Sigmoid colon (tissue), 6 donors: ENCODE measurements at regions not wholly inside any gene's neighbourhood (a gene's known extent, or its start where the extent isn't known, plus 50 kb on each side); places are given as distances from the start of the nearest gene placed in this dataset.

Experiments
- DNase-seq: peaks from one replicate; pipeline ENCODE4 v3.0.0-alpha.2; 2019
- H3K27ac ChIP-seq, 4 donors: fragments of 200-600 bp; sonication (generic); one replicate each; pipeline ENCODE4 v1.5.1; 2016 to 2019; ENCODE audit warnings: mild to moderate bottlenecking in 1 of 4
- H3K27me3 ChIP-seq, 3 donors: fragments of 200-600 bp; sonication (generic); one replicate each; pipeline ENCODE4 v1.5.1; 2019; ENCODE audit warnings: mild to moderate bottlenecking in 1 of 3
- H3K36me3 ChIP-seq, 4 donors: fragments of 200-600 bp; sonication (generic); one replicate each; pipeline ENCODE4 v1.5.1; 2016 to 2019
- H3K4me1 ChIP-seq, 4 donors: fragments of 200-600 bp; sonication (generic); one replicate each; pipeline ENCODE4 v1.5.1; 2017 to 2019
- H3K4me3 ChIP-seq, 4 donors: fragments of 200-600 bp; sonication (generic); one replicate each; pipeline ENCODE4 v1.5.1; 2017 to 2019; ENCODE audit warnings: mild to moderate bottlenecking in 2 of 4, moderate library complexity in 1 of 4
- H3K9me3 ChIP-seq, 4 donors: fragments of 200-600 bp in 3 of 4; sonication (generic) in 3 of 4; one replicate each; pipeline versions ENCODE4 v1.5.1 to v1.6.1; 2013 to 2019
- EP300 ChIP-seq, 4 donors: sonication (generic); formaldehyde crosslinking; IDR thresholded peaks; one replicate each; pipeline ENCODE4 v1.6.1; 2017; ENCODE audit warnings: antibody characterized with exemption in 4 of 4
- POLR2A ChIP-seq, 2 donors: fragments of 450-650 bp; IDR thresholded peaks; one replicate each; pipeline ENCODE4 v1.6.1; 2016; ENCODE audit warnings: antibody characterized with exemption in 2 of 2, mild to moderate bottlenecking in 2 of 2, moderate library complexity in 2 of 2
- POLR2AphosphoS5 ChIP-seq, 4 donors: sonication (generic); formaldehyde crosslinking; IDR thresholded peaks; one replicate each; pipeline ENCODE4 v1.6.1; 2017; ENCODE audit warnings: antibody characterized with exemption in 4 of 4
- WGBS, 2 donors: extraction: QIAGEN DNeasy Blood & Tissue Kit; methylation state at CpG; one replicate each; pipeline ENCODE4 v1.1.7; 2013; 5-methylcytosine and 5-hydroxymethylcytosine counted together
- intact Hi-C: fragments of 100-400 bp; cut with DNase I; formaldehyde crosslinking; loops from one replicate; pipeline ENCODE4 v1.15.1; 2023
- TF ChIP-seq, protein P1 (sequence below), 4 experiments: fragments of 450-650 bp in 3 of 4; fragments of 200-600 bp in 1 of 4; IDR thresholded peaks; one replicate each; pipeline ENCODE4 v1.5.1; 2016 to 2019; ENCODE audit warnings: antibody characterized with exemption in 4 of 4, mild to moderate bottlenecking in 3 of 4, moderate library complexity in 2 of 4
- donor health status: healthy with polysubstance abuse.
- donor health status: healthy.

- TF ChIP-seq POLR2A (IDR thresholded peaks at IDR 0.05): no peak
- TF ChIP-seq, protein P1, sequence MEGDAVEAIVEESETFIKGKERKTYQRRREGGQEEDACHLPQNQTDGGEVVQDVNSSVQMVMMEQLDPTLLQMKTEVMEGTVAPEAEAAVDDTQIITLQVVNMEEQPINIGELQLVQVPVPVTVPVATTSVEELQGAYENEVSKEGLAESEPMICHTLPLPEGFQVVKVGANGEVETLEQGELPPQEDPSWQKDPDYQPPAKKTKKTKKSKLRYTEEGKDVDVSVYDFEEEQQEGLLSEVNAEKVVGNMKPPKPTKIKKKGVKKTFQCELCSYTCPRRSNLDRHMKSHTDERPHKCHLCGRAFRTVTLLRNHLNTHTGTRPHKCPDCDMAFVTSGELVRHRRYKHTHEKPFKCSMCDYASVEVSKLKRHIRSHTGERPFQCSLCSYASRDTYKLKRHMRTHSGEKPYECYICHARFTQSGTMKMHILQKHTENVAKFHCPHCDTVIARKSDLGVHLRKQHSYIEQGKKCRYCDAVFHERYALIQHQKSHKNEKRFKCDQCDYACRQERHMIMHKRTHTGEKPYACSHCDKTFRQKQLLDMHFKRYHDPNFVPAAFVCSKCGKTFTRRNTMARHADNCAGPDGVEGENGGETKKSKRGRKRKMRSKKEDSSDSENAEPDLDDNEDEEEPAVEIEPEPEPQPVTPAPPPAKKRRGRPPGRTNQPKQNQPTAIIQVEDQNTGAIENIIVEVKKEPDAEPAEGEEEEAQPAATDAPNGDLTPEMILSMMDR (IDR thresholded peaks at IDR 0.05): no peak
- no peak for TF ChIP-seq POLR2AphosphoS5 (IDR thresholded peaks at IDR 0.05)
- TF ChIP-seq EP300 (IDR thresholded peaks at IDR 0.05): no peak
- Histone ChIP-seq H3K36me3 (no peaks in the 10 kb centered on the region), H3K27ac (no peak overlapping the region)
Observed at GRCh38 chr1:163442895-163443294, 121.1 kb downstream of the NUF2 start.

DNA sequence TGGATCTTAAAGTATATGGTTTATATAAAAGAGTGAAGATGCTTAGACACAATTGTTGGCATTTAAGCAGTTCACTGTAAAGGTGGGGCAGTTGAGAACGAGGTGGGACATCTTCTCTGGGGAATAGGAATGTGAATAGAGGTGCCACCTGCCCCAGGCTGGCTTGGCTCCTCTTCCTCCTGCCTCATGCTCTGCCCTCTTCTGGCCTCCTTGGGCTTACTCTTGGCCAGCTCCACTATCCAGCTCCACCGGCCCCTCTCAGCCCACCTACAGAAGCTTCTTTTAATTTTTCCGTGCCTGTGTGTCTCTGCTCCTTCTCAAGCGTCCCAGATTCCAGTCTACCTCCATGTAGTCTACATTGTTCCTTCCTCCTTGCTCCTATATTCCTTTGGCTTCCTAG lies 122.1 kb downstream of the NUF2 start:
- no peak for DNase-seq
- intact Hi-C loops: no loop called here
- Histone ChIP-seq H3K27ac (no peak overlapping the region), H3K36me3 (no peaks in the 10 kb centered on the region), H3K4me1 (peaks cover 0 to 17% (median 12%) of the 10 kb centered on the region in 4 donors), H3K4me3 (no peak overlapping the region), H3K27me3 (no peaks in the 10 kb centered on the region), H3K9me3 (no peaks in the 10 kb centered on the region)
- TF ChIP-seq, protein P1 (IDR thresholded peaks at IDR 0.05): no peak
- TF ChIP-seq POLR2AphosphoS5 (IDR thresholded peaks at IDR 0.05) (no peak), POLR2A (IDR thresholded peaks at IDR 0.05) (no peak), EP300 (IDR thresholded peaks at IDR 0.05) (no peak)
- 76 to 80% methylated on average over 4 of the region's 4 CpGs for WGBS, 2 donors

More at GRCh38 chr1:163442895-163443294, 121.1 kb downstream of the NUF2 start:
- no peaks in the 10 kb centered on the region for H3K27me3 ChIP-seq
- no peaks in the 10 kb centered on the region for H3K9me3 ChIP-seq
- intact Hi-C loops: no loop called here
- WGBS, 2 donors: 88 to 95% methylated on average over 7 of the region's 7 CpGs
- H3K4me1 ChIP-seq: peaks cover 0 to 17% (median 12%) of the 10 kb centered on the region in 4 donors
- no peak for DNase-seq
- H3K4me3 ChIP-seq: no peak overlapping the region

GRCh38 chr1:163444665-163445064 lies 122.9 kb downstream of the NUF2 start:
- intact Hi-C loops: no loop called here
- no peaks in the 10 kb centered on the region for H3K36me3 ChIP-seq
- no peaks in the 10 kb centered on the region for H3K9me3 ChIP-seq
- TF ChIP-seq POLR2A (IDR thresholded peaks at IDR 0.05) (no peak), POLR2AphosphoS5 (IDR thresholded peaks at IDR 0.05) (no peak), EP300 (IDR thresholded peaks at IDR 0.05) (no peak)
- TF ChIP-seq, protein P1 (IDR thresholded peaks at IDR 0.05): no peak
- 39 to 42% methylated on average over 2 of the region's 2 CpGs for WGBS, 2 donors
- no peak overlapping the region for H3K27ac ChIP-seq
- no peak for DNase-seq
- H3K27me3 ChIP-seq: no peaks in the 10 kb centered on the region
- H3K4me3 ChIP-seq: no peak overlapping the region
- peaks cover 0 to 13% (median 9%) of the 10 kb centered on the region in 4 donors for H3K4me1 ChIP-seq

DNA sequence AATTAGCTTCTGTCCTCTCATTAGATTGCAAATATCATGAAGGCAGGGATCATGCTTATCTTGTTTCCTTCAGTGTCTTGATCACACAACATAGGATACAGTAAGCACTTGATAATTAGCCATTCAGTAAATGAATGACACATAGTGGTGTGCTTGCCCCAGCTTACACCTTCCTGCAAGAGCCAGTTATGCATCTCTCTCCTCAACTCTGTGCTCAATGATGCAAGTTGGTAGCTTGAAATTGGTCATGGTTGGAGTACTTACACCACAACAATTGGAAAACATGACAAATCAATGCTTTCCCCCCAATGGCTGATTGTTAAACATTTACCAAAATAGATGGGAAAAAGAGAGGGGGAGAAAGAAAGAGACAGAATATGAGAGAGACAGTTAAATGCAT lies 129.2 kb downstream of the NUF2 start:
- TF ChIP-seq POLR2A (IDR thresholded peaks at IDR 0.05) (no peak), POLR2AphosphoS5 (IDR thresholded peaks at IDR 0.05) (no peak), EP300 (IDR thresholded peaks at IDR 0.05) (no peak)
- TF ChIP-seq, protein P1 (IDR thresholded peaks at IDR 0.05): no peak
- Histone ChIP-seq H3K36me3 (no peaks in the 10 kb centered on the region), H3K27me3 (no peaks in the 10 kb centered on the region), H3K4me3 (no peak overlapping the region), H3K27ac (no peak overlapping the region), H3K4me1 (no peaks in the 10 kb centered on the region), H3K9me3 (no peaks in the 10 kb centered on the region)
- intact Hi-C loops: no loop called here
- DNase-seq: no peak

GRCh38 chr1:163459539-163459938 lies 137.8 kb downstream of the NUF2 start:
- Histone ChIP-seq H3K9me3 (no peaks in the 10 kb centered on the region), H3K4me3 (no peak overlapping the region), H3K27me3 (no peaks in the 10 kb centered on the region), H3K27ac (no peak overlapping the region), H3K4me1 (no peaks in the 10 kb centered on the region), H3K36me3 (no peaks in the 10 kb centered on the region)
- 83 to 85% methylated on average over 4 of the region's 4 CpGs for WGBS, 2 donors
- TF ChIP-seq EP300 (IDR thresholded peaks at IDR 0.05): no peak
- no peak for TF ChIP-seq POLR2AphosphoS5 (IDR thresholded peaks at IDR 0.05)
- TF ChIP-seq, protein P1 (IDR thresholded peaks at IDR 0.05): no peak
- no peak for TF ChIP-seq POLR2A (IDR thresholded peaks at IDR 0.05)
- no peak for DNase-seq
- intact Hi-C loops: no loop called here
